ENCODE measurements at regions not wholly inside any gene's neighbourhood (a gene's known extent, or its start where the extent isn't known, plus 50 kb on each side); places are given as distances from the start of the nearest gene placed in this dataset.
"Not testable (repeated sequence)": the region's sequence is repeated elsewhere in the genome, so short reads cannot be mapped to it uniquely, and the experiment has no call there.

DNA sequence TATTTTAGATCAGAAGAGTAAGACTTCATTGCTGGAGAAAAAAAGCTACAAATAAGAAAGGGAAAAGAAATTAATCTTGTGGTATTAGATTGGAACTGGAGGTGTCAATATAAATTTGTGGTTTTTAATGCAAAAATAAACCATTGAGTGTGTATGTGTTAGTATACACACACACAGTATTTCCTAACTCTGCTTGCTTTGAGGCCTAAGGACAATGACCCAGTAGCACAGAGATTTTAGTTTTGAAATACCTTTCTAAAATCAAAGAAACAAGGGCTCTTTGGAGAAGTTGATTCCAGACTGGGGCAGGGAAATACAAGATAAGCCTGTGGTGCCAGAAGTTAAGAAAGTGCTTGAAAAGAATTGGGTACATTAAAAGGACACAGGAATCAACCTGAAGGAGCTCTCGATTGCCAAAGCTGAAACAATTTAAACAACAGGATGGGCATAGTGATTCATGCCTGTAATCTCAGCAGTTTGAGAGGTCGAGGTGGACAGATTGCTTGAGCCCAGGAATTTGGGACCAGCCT is 84.6 kb upstream of the DTNBP1 start:
- no peak for DNase-seq (ENCODE audit: extremely low read depth, low read depth, low spot score)

DNA sequence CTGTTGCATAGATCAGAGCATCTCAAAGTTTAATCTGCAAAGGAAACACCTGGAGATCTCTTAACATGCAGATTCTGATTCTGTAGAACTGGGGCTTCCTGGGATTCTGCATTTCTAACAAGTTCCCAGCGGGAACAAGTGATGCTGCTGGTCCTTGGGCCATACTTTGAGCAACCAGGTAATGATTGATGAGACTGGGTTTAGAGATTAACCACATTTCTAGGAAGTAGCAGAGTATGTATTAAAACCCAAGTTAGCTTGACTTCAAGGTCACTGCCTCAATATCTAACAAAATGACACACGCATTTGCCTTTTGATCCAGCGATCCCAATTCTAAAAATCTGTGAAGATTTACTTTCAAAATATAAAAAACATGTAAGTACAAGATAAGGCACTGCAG is 83.0 kb upstream of the DTNBP1 start:
- DNase-seq (ENCODE audit: extremely low read depth, low read depth, low spot score): no peak

DNA sequence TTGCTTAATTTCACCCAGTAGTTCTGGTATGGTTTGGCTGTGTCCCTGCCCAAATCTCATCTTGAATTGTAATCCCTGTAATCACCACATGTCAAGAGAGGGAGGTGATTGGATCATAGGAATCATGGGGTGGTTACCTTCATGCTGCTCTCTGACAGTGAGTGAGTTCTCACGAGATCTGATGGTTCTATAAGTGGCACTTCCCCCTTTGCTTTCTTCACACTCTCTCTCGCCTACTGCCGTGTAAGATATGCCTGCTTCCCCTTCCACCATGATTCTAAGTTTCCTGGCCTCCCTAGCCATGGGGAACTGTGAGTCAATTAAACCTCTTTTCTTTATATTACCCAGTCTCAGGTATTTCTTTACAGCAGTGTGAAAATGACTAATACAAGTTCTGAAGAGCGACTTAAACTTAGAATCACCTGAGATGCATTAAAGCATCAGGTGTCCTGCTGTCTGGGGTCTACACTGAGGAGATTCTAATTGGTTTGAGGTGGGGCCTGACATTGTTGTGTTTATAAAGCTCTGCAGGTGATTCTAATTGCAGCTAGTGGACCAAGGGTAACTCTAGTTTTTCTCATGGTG is 82.1 kb upstream of the DTNBP1 start:
- DNase-seq (ENCODE audit: extremely low read depth, low read depth, low spot score): no peak

DNA sequence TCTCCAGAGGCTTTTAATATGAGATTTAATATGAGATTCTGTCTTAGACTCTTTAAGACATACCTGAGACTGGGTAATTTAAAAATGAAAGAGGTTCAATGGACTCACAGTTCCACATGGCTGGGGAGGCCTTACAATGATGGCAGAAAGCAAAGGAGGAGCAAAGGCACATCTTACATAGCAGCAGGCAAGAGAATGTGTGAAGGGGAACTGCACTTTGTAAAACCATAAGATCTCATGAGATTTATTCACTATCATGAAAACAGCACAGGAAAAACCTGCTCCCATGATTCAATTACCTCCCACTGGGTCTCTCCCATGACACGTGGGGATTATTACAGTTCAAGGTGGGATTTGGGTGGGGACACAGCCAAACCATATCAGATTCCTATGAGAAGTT is 79.2 kb upstream of the DTNBP1 start:
- DNase-seq (ENCODE audit: extremely low read depth, low read depth, low spot score): not testable (repeated sequence)

DNA sequence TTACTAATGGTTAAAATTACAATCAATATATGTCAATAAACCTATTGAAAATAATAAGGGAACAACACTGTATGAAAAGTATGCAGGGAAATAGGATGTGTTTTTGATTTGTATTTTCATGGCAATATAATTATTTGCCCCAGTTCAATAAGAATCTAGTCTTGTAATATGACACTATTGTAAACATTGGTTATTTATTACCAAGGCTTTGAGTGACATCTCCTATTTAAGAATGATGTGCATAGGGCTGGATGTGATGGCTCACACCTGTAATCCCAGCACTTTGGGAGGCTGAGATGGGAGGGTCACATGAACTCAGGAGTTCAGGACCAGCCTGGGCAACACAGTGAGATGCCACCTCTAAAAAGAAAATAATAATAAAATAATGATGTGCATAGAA is 78.6 kb upstream of the DTNBP1 start:
- no peak for DNase-seq (ENCODE audit: extremely low read depth, low read depth, low spot score)

DNA sequence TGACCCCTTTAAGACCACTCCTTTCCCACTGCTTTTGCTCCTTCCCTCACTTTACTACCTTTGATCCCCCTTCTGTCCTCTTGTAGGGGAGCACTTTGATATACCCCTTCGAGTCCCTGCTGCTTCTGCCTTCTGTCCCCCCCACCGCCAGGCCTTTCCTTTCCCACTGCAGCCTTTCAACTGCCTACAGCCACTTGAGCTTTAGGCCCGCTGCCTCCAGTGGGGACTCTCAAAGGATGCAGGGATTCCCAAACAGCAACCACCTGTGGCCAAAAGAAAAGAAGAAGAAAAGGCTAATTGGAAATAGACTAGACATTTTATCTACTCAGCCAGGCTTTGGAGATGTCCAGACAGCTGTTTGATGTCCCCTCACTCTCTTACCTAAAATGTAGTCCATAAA is 77.0 kb upstream of the DTNBP1 start:
- no peak for DNase-seq (ENCODE audit: extremely low read depth, low read depth, low spot score)

DNA sequence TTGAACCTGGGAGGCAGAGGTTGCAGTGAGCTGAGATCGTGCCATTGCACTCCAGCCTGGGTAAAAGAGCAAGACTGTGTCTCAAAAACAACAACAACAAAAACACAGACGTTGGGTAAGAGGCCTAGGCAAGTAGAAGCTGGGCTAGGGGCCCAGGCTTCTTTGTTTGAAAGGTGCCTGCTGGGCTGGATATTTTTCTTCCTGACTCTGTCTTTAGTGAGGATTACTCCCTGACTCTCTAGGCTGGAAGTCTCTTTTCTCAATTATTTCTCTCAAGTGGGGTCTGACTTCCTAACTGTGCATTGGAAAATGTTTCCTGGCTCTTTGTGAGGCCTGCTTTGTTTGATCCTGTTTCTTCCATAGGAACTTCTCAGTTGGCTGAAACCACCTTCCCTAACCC is 76.5 kb upstream of the DTNBP1 start:
- DNase-seq (ENCODE audit: extremely low read depth, low read depth, low spot score): no peak

DNA sequence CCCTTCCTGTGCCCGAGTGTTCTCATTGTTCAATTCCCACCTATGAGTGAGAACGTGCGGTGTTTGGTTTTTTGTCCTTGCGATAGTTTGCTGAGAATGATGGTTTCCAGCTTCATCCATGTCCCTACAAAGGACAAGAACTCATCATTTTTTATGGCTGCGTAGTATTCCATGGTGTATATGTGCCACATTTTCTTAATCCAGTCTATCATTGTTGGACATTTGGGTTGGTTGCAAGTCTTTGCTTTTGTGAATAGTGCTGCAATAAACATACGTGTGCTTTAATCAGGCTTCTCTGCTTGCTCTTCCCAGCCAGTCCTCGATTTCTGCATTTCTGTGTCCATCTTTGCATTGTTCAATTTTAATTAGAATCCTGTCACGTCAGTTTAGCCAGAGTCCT is 75.4 kb upstream of the DTNBP1 start:
- not testable (repeated sequence) for DNase-seq (ENCODE audit: extremely low read depth, low read depth, low spot score)

DNA sequence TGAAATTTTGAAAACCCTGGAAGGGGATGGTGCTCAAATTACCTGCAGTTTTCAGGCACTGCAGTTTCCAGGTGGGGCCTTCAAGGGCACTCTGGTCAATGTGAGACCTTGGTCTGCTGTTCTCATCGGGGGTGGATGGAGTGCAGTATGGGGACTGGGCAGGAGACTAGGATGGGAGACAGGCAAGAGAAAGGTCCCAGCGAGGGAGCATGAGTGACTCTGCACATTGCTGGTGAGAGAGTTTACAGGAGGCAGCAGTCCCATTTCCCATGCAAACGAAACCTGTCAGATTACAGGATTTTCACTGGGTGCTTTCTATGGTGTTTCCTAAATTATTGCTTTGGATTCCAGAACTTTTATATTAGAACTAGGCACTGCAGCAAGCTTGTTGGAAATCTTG is 73.5 kb upstream of the DTNBP1 start:
- DNase-seq (ENCODE audit: extremely low read depth, low read depth, low spot score): no peak

DNA sequence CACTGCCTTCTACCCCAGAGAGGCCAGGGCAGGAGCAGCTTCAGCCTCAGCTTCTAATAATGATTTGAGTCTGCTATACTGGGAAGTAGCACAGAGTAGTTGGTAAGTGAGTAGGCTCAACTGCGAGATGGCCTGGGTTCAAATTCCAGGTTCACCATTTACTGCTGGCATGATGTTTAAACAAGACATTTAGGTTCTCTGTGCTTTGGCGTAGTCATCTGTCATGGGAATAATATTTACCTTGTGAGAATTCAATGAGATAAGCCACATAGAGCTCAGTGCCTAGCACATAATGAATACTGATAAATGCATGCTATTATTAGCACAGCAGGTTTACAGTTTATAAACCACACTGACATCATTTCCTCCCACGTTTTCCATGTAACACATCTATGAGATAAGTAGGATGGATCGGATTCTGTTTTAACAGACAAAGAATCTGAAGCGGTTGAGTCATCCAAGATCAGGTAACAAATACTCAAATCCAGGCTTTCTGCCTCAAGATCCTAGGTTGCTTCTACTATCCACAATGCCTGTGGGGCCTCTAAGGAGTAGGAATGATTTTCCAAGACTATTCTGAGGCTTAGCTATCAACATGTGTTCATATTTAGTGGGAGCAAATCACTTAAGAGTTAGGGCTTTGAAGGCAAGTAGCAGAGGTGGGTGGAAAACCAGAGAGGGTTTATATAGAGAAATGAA is 72.9 kb upstream of the DTNBP1 start:
- no peak for DNase-seq (ENCODE audit: extremely low read depth, low read depth, low spot score)

DNA sequence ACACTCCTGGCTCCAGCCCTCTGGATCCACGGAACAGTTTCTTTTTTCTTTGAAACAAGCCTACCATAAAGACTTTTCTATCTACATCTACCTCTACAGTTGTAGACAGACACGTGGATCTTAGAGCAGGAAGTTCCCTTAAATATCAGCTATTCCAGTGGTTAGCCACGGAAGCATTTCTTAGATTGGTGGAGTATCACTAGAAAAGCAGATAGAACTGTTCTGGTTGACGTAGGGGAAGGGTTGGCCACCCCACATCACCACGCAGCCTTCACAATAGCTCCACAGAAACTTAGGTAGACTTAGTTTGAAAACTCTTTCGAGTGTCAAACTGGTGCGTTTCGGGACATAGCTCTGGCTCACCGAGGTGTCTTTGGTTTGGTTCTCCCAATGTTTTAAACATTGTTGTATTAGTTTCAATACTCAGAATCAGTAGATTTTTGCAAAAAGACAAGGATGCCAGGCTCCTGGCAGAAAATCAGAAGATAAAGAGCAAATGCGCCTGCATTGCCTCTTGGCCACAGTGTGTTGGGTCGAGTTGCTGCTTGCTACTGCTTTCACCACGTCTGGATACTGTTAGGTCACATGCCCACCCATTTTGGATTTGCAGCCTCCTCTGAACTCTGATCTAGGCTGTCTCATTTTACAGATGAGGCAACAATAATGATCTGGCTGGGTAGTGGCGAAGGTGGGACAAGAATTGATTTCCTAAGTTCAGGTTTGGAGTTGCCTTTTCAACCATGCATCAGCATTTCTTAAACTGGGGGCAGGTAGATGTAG is 71.5 kb upstream of the DTNBP1 start:
- no peak for DNase-seq (ENCODE audit: extremely low read depth, low read depth, low spot score)

DNA sequence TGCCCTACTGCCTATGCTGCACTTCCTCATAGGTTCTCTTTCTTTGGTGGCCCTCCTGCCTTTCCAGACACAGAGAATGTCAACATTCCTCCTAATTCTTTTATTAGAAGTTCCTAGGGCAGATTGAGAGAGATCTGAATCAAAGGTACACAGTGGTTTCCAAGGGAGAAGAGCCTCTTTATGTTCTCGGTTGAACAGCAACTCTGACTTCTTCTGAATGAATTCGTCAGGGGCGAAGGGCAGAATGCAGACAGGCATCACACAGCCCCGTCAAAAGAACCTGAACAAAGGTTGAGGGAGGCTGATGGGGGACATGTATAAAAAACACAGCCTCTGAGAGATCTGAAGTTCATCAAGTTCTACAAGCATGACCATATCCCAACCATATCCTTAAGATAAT is 68.1 kb upstream of the DTNBP1 start:
- DNase-seq (ENCODE audit: extremely low read depth, low read depth, low spot score): no peak

DNA sequence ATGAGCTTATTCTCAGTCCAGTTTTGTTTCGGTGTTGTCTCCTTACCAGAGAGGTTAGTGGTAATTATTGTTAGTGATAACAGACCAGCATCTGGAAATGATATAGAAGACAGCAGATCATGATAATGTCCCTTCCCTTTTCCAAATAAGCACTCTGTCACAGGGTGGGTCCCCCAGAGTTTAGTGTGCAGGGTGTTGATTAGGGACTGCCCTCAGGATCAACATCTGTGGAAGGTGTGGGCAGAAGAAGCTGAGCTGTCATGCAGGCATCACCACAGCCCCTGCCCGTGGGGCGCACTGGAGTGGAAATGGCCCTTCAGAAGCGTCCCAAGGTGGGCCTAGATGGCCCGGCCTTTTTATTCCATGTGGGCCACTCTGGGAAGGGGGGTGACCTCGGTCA is 67.6 kb upstream of the DTNBP1 start:
- DNase-seq (ENCODE audit: extremely low read depth, low read depth, low spot score): no peak

DNA sequence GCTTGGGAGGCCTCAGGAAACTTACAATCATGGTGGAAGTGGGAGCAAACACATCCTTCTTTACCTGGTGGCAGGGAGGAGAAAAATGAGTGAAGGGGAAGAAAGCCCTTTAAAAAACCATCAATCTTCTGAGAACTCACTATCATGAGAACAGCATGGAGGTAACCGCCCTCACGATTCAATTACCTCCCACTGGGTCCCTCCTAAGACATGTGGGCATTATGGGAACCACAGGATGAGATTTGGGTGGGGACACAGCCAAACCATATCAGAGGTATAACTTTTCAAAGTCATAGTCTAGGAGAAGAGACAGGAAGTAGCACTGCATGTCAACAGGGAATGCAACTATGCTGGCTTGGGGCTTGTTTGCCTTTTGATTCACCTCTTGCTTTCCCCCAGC is 59.9 kb upstream of the DTNBP1 start:
- DNase-seq (ENCODE audit: extremely low read depth, low read depth, low spot score): no peak

DNA sequence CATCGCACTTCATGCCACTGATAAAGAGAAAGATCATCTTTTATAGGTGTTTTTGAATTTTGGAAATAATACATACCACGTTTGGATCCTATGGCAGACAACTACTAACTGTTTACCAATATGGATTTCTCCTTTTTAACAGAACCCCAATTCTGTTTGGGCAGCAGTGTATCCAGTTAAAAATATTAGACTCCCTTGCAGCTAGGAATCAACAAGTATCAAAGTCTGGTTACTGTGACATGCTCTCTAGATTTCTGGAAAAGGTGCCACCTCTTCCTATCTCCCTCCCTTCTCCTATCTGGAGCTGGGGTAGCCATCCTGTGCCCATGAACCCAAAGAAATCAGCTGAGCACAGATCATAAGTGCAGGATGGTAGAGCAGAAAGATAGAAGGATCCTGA is 54.1 kb upstream of the DTNBP1 start:
- no peak for DNase-seq (ENCODE audit: extremely low read depth, low read depth, low spot score)

DNA sequence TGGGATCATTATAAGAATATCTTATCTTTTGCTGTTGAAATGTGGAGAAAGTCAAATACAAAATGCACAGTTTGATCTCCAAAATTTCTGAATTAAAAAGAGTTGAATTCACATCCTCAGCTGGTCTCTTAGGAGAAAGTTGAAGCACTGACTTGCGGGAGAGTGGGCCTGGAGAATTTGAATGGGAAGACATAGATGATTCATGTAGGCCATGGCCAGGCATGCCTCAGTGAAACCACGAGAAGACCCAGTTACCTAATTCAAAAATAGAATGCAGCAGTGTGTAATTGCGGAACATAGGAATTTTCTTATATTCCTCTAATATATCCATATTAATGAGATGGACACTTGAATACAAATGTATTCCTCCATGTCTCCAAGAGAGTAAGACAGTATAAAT is 53.0 kb upstream of the DTNBP1 start:
- DNase-seq (ENCODE audit: extremely low read depth, low read depth, low spot score): no peak

DNA sequence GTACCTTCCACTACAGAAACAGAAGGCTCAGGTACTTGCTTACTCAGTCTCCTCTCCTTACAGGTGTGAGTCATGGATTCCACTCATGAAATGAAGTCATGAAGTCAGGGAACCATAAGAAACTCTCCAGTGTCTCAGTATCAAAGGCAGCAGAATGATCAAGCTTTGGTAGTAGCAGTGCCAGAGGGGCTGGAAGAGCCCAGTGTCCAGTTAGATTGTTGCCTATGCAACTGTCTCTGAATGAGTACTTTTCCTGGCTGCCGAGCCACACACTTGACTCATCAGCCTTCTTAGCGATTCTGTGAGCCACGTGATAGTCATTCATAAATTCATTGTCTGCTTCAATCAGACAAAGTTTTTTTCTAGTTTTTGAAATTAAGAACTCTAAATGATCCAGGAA is 52.2 kb upstream of the DTNBP1 start:
- DNase-seq (ENCODE audit: extremely low read depth, low read depth, low spot score): no peak

DNA sequence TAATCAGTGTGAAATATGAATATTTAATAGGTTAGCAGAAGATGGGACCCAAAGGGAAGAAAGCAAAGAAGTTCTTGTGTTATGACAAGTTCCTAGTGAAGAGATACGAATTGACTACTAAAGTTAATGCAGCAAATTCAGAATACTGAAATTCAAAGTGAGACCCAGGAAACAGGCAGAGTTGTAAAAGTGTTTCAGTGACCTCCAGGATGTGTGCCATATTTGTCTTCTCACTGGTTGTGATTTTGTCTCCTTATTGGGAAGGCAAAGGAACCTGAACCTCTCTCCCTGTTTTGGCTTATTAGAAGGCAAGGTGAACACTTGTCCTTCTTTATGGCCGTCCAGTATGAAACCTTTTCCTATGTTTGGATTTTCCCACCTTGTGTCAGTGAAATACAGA is 51.8 kb upstream of the DTNBP1 start:
- DNase-seq (ENCODE audit: extremely low read depth, low read depth, low spot score): no peak

DNA sequence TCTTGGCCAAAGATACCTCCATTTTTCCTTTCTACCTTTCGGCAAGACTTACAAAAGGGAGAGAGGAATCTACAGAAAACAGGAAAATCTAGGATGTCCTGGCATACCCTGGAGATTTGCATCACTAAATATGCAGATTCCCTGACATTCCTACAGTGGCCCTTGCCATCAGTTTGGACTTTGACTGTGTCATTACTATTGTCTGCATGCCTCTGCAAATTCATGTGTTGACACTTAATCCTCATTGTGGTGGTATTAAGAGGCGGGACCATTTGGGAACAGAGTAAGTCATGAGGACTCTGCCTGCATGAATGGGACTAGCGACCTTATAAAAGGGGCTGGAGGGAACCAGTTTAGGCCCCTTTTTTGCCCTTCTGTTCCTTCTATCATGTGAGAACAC is 50.5 kb upstream of the DTNBP1 start:
- DNase-seq (ENCODE audit: extremely low read depth, low read depth, low spot score): no peak

DNA sequence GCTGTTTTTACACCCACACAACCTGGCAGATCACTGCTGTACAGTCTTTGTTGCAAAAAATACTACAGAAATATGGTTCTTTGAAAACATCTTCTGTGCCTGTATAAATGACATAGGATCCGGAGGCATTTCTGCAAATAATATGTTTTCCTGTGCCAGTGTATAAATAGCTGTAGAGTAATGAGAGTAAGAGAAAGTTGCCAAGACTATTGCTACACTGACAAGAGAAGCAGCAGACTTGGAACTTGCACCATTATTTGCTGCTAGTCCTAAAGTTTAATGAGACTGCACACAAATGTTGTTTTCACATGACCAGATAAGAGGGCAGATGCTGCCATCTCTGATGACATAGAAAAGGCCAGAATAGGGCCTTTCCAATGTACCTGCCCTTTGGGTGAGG is 50.0 kb upstream of the DTNBP1 start:
- DNase-seq (ENCODE audit: extremely low read depth, low read depth, low spot score): no peak
